HepG2 (cell line): ENCODE measurements at regions not wholly inside any gene's neighbourhood (a gene's known extent, or its start where the extent isn't known, plus 50 kb on each side); places are given as distances from the start of the nearest gene placed in this dataset.
A peak's percentile ranks its signal among the peaks of the same experiment; 100 is the strongest.

Source experiments
- ATAC-seq: fragments of 200-7000 bp; cut with Tn5 transposase; 3 replicates; pipeline ENCODE4 v1.9.1; 2020; ENCODE audit warnings: mild to moderate bottlenecking, moderate library complexity
- BruUV-seq: library from RNA; stranded (reverse); fragments of 400-500 nt; replicated peaks from 2 replicates; lab custom pipeline; 2021; lab: Mats Ljungman, UMichigan
- CTCF ChIA-PET: fragments of 300-600 bp; formaldehyde crosslinking; extraction: SDS; loops from one replicate; lab custom pipeline; 2021; ENCODE audit warnings: low total read pairs, inconsistent platforms, low intra/inter-chr PET ratio; lab: Yijun Ruan, JAX
- POLR2A ChIA-PET: fragments of 350-600 bp; sonication (Branson Sonifier 250); formaldehyde crosslinking; loops from one replicate; lab custom pipeline; 2020; ENCODE audit warnings: antibody characterized with exemption, inconsistent platforms; lab: Yijun Ruan, JAX
- DNase-seq: peaks from one replicate; pipeline ENCODE4 v3.0.0-alpha.2; 2015; ENCODE audit warnings: low spot score
- FAIRE-seq: peaks from 3 replicates; lab custom pipeline; 2011; peaks lifted over from hg19 to GRCh38; lab: Jason Lieb, UNC
- H2AFZ ChIP-seq: one replicate; pipeline ENCODE4 v1.6.1; 2011; ENCODE audit warnings: low read length, inconsistent platforms
- H3K27ac ChIP-seq: fragments of 300-600 bp; 3 replicates; pipeline ENCODE4 v1.8.0; 2011; ENCODE audit warnings: mixed run types, mild to moderate bottlenecking, mixed read lengths, low read length, inconsistent platforms; ENCODE audit not compliant: insufficient read depth; ENCODE audit errors: extremely low read length
- H3K27me3 ChIP-seq, 2 experiments: fragments of 200-600 bp in 1 of 2; 2 replicates in 1 of 2; 3 replicates in 1 of 2; pipeline versions ENCODE4 v1.6.0 to v1.8.0; 2011; ENCODE audit warnings: low read length in 2 of 2, mild to moderate bottlenecking in 2 of 2, moderate library complexity in 2 of 2, inconsistent platforms in 1 of 2; ENCODE audit not compliant: insufficient read depth in 2 of 2, control insufficient read depth in 1 of 2
- H3K36me3 ChIP-seq, 2 experiments: fragments of 200-600 bp in 1 of 2; replicated peaks in 1 of 2; 2 replicates in 1 of 2; 3 replicates in 1 of 2; pipeline versions ENCODE4 v1.5.1 to v1.8.0; 2011; ENCODE audit warnings: low read length in 2 of 2, inconsistent platforms in 1 of 2; ENCODE audit not compliant: insufficient read depth in 2 of 2, control insufficient read depth in 1 of 2
- H3K4me1 ChIP-seq: 2 replicates; pipeline ENCODE4 v1.5.1; 2012; ENCODE audit warnings: low read length, inconsistent platforms; ENCODE audit not compliant: insufficient read depth
- H3K4me2 ChIP-seq: 2 replicates; pipeline ENCODE4 v1.6.0; 2011; ENCODE audit warnings: low read depth, low read length, inconsistent platforms
- H3K4me3 ChIP-seq, 3 experiments: fragments of 200-600 bp in 1 of 3; sonication (generic), shearing (Covaris generic) in 1 of 3; replicated peaks in 1 of 3; 2 replicates each; pipeline ENCODE4 v1.5.1; 2011 to 2016; ENCODE audit warnings: low read length in 3 of 3, inconsistent platforms in 2 of 3, low read depth in 2 of 3, mild to moderate bottlenecking in 2 of 3, control low read depth in 1 of 3, mixed read lengths in 1 of 3; ENCODE audit not compliant: insufficient read depth in 1 of 3
- H3K79me2 ChIP-seq: one replicate; pipeline ENCODE4 v1.6.1; 2011; ENCODE audit warnings: low read length, inconsistent platforms; ENCODE audit not compliant: insufficient read depth
- H3K9ac ChIP-seq: 2 replicates; pipeline ENCODE4 v1.6.0; 2011; ENCODE audit warnings: mild to moderate bottlenecking, low read depth, low read length, inconsistent platforms; ENCODE audit not compliant: insufficient read depth
- H3K9me3 ChIP-seq: 2 replicates; pipeline ENCODE4 v1.5.1; 2012; ENCODE audit warnings: mild to moderate bottlenecking, low read length
- H4K20me1 ChIP-seq: 2 replicates; pipeline ENCODE4 v1.6.0; 2011; ENCODE audit warnings: inconsistent platforms, mild to moderate bottlenecking, low read length, moderate library complexity; ENCODE audit not compliant: insufficient read depth
- ATAD3A ChIP-seq: sonication (generic); formaldehyde crosslinking; IDR thresholded peaks from 2 replicates; pipeline ENCODE4 v1.4.0; 2020; ENCODE audit warnings: missing genetic modification reagents
- ATF4 ChIP-seq, 2 experiments: fragments of 450-650 bp in 1 of 2; sonication (generic) in 1 of 2; formaldehyde crosslinking; IDR thresholded peaks; 2 replicates each; pipeline versions ENCODE4 v1.5.0 to v1.8.0; 2020 to 2022; ENCODE audit warnings: mild to moderate bottlenecking in 1 of 2, missing genetic modification reagents in 1 of 2
- CENPX ChIP-seq: sonication (generic); formaldehyde crosslinking; IDR thresholded peaks from 2 replicates; pipeline ENCODE4 v1.9.0; 2021; ENCODE audit warnings: mild to moderate bottlenecking, missing genetic modification reagents, moderate library complexity
- JDP2 ChIP-seq: sonication (generic); formaldehyde crosslinking; IDR thresholded peaks from 2 replicates; pipeline ENCODE4 v1.8.1; 2022; ENCODE audit warnings: missing genetic modification reagents, borderline replicate concordance
- NR2F6 ChIP-seq, 2 experiments: IDR thresholded peaks; 2 replicates each; pipeline ENCODE4 v1.6.1; 2016; ENCODE audit warnings: antibody characterized with exemption in 1 of 2, mild to moderate bottlenecking in 1 of 2
- RFX1 ChIP-seq: fragments of 450-650 bp; IDR thresholded peaks from 2 replicates; pipeline ENCODE4 v1.6.1; 2017
- SOX5 ChIP-seq: IDR thresholded peaks from 2 replicates; pipeline ENCODE4 v1.6.1; 2016; ENCODE audit warnings: borderline replicate concordance
- WGBS: methylation state at CpG from one replicate; pipeline ENCODE4 v1.1.6; 2017; ENCODE audit warnings: low lambda C conversion rate; 5-methylcytosine and 5-hydroxymethylcytosine counted together
- in situ Hi-C: cut with HindIII; loops from 2 replicates; pipeline ENCODE4 v1.10.0; 2017; ENCODE audit warnings: low pct_unique_long_range_greater_than_20kb; ENCODE audit not compliant: extremely low pct_ligation_motif_present
- intact Hi-C: fragments of 100-400 bp; cut with micrococcal nuclease; formaldehyde crosslinking; loops from one replicate; pipeline ENCODE4 v1.10.0; 2022; ENCODE audit not compliant: unreplicated experiment

GRCh38 chr18:1840878-1841277 lies 730.4 kb downstream of the METTL4 start:
- no peaks in the 10 kb centered on the region for H4K20me1 ChIP-seq
- H3K4me2 ChIP-seq: no peak overlapping the region
- H3K4me3 ChIP-seq: no peak overlapping the region
- intact Hi-C loops: no loop called here
- no peaks in the 10 kb centered on the region for H3K4me1 ChIP-seq
- no peaks in the 10 kb centered on the region for H3K27me3 ChIP-seq
- CTCF ChIA-PET: no interaction called here
- 35% methylated on average over 5 of the region's 5 CpGs for WGBS
- BruUV-seq: no TSS peak
- no peaks in the 10 kb centered on the region for H3K36me3 ChIP-seq
- in situ Hi-C loops: no loop called here
- TF ChIP-seq RFX1: peak; percentile 49
- TF ChIP-seq JDP2 (CRISPR knock-in tag): no peak
- TF ChIP-seq, all 625 proteins: peak for 1
- Histone ChIP-seq H3K27ac (no peak overlapping the region), H3K79me2 (no peaks in the 10 kb centered on the region), H3K9me3 (peaks cover 4% of the 10 kb centered on the region), H3K9ac (no peak overlapping the region), H2AFZ (no peak overlapping the region)
- ATAC-seq (no peak), DNase-seq (no peak), FAIRE-seq (no peak)
- POLR2A ChIA-PET: no interaction called here

GRCh38 chr18:1846640-1847039 lies 724.7 kb downstream of the METTL4 start:
- no peak overlapping the region for H3K9ac ChIP-seq
- H3K9me3 ChIP-seq: no peaks in the 10 kb centered on the region
- H3K4me2 ChIP-seq: no peak overlapping the region
- ChIA-PET POLR2A (no interaction called here), CTCF (no interaction called here)
- no peaks in the 10 kb centered on the region for H3K79me2 ChIP-seq
- no peak for TF ChIP-seq CENPX
- no peak for TF ChIP-seq ATAD3A
- TF ChIP-seq NR2F6 (IDR thresholded peaks at IDR 0.05): no peak
- no peak for TF ChIP-seq NR2F6 (CRISPR knock-in tag; IDR thresholded peaks at IDR 0.05)
- no peak for TF ChIP-seq SOX5
- TF ChIP-seq ATF4 (CRISPR knock-in tag; IDR thresholded peaks at IDR 0.05): no peak
- DNase-seq (no peak), FAIRE-seq (no peak), ATAC-seq (no peak)
- no peak overlapping the region for H3K27ac ChIP-seq
- H3K27me3 ChIP-seq: no peaks in the 10 kb centered on the region
- in situ Hi-C loops (no loop called here), intact Hi-C loops (no loop called here)
- WGBS: 2% methylated on average over 3 of the region's 3 CpGs
- H3K36me3 ChIP-seq: no peaks in the 10 kb centered on the region
- H3K4me1 ChIP-seq: no peaks in the 10 kb centered on the region
- H3K4me3 ChIP-seq: no peak overlapping the region
- H2AFZ ChIP-seq: no peak overlapping the region
- no TSS peak for BruUV-seq
- H4K20me1 ChIP-seq: no peaks in the 10 kb centered on the region
